ENCODE measurements at regions not wholly inside any gene's neighbourhood (a gene's known extent, or its start where the extent isn't known, plus 50 kb on each side); places are given as distances from the start of the nearest gene placed in this dataset.
"Not testable (repeated sequence)": the region's sequence is repeated elsewhere in the genome, so short reads cannot be mapped to it uniquely, and the experiment has no call there.

DNA sequence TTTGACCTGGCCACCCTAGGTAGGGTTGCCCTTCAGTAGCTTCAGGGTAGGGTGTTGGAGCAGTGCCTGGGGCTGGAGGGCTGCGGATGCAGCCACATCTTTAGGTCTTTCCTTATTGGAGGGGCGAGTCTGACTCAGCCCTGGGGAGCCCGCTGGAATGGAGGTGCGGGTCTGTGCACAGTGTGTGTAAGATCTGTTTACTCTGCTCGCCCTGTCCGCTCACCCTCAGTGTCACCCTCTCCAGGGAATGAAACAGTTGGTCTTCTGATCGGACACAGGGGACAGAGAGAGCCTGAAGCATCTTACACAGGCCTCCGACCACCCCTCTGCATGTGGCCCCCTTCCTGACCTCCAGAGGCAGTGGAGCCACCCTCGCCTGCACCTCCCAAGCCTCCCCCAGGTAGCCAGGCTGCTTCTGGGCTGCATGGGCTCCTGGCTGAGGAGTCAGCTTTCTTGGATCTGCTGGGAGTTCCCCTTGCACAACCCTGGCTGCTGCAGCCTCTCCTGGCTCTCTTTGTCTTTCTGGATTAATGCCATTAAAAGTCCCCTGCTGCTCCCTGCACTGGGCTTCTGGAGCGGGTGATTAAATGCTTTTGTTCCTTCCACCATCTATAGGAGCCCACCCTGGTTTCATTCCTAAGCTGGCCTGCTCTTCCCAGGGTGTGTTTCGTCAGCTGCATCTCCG lies 82.6 kb downstream of the ASB1 start:
- Histone ChIP-seq H3K4me3 (no peak overlapping the region), H3K9me3 (replicated peaks in 1 of 11) (peaks cover 0 to 17% (median 9%) of the 10 kb centered on the region in 11 experiments; a peak in 16 of 22 replicates), H3K4me2 (peak overlapping the region in 7 of 11 experiments; percentile 6 to 34 (median 27); a peak in 11 of 22 replicates), H3K36me3 (no peaks in the 10 kb centered on the region), H3K9ac (no peak overlapping the region), H3K27ac (no peak overlapping the region), H3K27me3 (no peaks in the 10 kb centered on the region), H3K4me1 (peaks cover 13 to 71% (median 43%) of the 10 kb centered on the region in 10 experiments), H4K20me1 (no peaks in the 10 kb centered on the region)
- TF ChIP-seq Cebpa-rat (IDR thresholded peaks at IDR 0.05) = no peak

DNA sequence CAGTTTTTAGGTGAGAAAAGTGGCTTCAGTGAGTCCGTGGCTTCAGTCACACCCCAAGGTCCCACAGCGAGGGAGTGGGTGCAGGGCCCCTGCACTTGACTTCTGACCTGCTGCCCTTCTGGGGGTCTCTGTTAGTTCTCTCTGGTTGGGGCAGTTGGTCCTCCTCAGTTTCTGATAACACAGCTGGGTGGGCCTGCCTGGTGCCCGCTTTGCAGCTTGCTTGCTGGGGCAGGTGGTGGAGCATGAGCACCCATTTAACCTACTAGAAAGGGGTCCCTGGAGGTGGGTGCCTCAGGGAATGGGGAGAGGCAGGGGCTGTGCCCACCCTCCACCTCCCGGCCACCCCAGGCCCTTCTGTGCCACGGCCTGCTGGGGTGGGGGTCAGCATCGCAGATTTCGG lies 83.2 kb downstream of the ASB1 start:
- H3K9me3 ChIP-seq (replicated peaks in 1 of 11) = peaks cover 0 to 22% (median 14%) of the 10 kb centered on the region in 11 experiments; a peak in 17 of 22 replicates
- no peaks in the 10 kb centered on the region for H3K27me3 ChIP-seq
- no peak overlapping the region for H3K4me3 ChIP-seq
- H4K20me1 ChIP-seq = no peaks in the 10 kb centered on the region
- H3K4me2 ChIP-seq = peak overlapping the region in 5 of 11 experiments; percentile 6 to 34 (median 32); a peak in 3 of 22 replicates
- H3K4me1 ChIP-seq = peaks cover 10 to 65% (median 37%) of the 10 kb centered on the region in 10 experiments
- H3K36me3 ChIP-seq = no peaks in the 10 kb centered on the region
- no peak overlapping the region for H3K27ac ChIP-seq
- TF ChIP-seq Cebpa-rat (IDR thresholded peaks at IDR 0.05) = no peak
- no peak overlapping the region for H3K9ac ChIP-seq

DNA sequence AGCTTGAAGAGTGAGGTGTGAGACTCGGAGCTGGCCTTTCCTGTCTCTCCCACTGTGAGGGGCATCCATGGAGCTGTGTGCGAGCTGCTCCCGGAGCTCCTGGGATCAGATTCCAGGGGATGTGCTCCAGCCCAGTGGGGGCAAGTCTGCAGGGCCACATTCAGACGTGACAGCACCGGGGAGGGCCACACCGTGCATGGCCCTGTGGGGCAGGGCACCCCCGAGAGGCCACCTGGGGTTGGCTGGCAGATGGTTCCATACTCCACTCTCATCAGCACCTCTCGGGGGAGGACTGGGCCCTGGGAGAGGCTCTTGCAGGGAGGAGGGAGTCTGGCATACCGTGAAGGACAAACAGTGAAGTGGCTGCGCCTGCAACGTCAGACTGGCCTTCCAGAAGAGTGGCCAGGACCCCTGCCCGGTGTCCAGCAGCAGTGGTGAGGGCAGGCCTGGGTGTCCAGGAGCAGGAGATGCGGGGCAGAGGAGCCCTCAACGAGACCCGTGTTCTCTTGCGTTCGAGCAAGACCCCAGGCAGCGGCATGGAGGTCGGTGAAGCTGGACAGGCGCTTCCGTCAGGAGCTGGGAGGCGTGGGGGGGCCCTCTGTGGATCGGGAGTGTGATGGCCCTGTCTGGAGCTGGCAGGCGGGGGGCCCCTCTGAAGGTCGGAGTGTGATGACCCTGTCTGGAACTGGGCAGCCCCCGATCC lies 84.3 kb downstream of the ASB1 start:
- Histone ChIP-seq H4K20me1 (no peaks in the 10 kb centered on the region), H3K4me1 (peaks cover 0 to 61% (median 25%) of the 10 kb centered on the region in 10 experiments; a peak in 15 of 20 replicates), H3K27me3 (no peaks in the 10 kb centered on the region), H3K9me3 (replicated peaks in 1 of 11) (peaks cover 2 to 26% (median 23%) of the 10 kb centered on the region in 11 experiments; a peak in 21 of 22 replicates), H3K4me2 (no peak overlapping the region; a peak in 1 of 22 replicates), H3K27ac (no peak overlapping the region), H3K36me3 (no peaks in the 10 kb centered on the region), H3K9ac (no peak overlapping the region), H3K4me3 (no peak overlapping the region)
- no peak for TF ChIP-seq Cebpa-rat (IDR thresholded peaks at IDR 0.05)

DNA sequence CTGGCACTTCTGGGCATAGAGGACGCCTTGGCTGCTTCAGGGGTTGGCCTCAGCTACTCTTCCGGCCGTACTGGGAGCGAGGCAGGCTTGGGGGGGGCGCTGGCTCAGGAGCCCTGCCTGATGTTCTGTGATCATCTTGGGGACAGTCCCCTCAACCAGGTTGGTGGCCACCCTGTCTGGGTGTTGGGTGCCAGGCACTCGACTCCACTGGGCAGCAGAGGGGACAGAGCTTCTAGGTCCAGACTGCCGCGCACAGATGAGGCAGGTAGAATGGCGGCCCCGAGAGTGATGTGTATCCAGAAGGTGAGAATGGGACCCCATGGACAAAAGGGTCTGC lies 84.9 kb downstream of the ASB1 start:
- Histone ChIP-seq H3K4me1 (peaks cover 0 to 61% (median 20%) of the 10 kb centered on the region in 10 experiments; a peak in 13 of 20 replicates), H3K27me3 (no peaks in the 10 kb centered on the region), H3K4me3 (no peak overlapping the region), H3K9ac (no peak overlapping the region), H3K4me2 (no peak overlapping the region), H4K20me1 (no peaks in the 10 kb centered on the region), H3K9me3 (replicated peaks in 1 of 11) (peaks cover 7 to 30% (median 28%) of the 10 kb centered on the region in 11 experiments), H3K27ac (no peak overlapping the region), H3K36me3 (no peaks in the 10 kb centered on the region)
- TF ChIP-seq Cebpa-rat (IDR thresholded peaks at IDR 0.05) = no peak

DNA sequence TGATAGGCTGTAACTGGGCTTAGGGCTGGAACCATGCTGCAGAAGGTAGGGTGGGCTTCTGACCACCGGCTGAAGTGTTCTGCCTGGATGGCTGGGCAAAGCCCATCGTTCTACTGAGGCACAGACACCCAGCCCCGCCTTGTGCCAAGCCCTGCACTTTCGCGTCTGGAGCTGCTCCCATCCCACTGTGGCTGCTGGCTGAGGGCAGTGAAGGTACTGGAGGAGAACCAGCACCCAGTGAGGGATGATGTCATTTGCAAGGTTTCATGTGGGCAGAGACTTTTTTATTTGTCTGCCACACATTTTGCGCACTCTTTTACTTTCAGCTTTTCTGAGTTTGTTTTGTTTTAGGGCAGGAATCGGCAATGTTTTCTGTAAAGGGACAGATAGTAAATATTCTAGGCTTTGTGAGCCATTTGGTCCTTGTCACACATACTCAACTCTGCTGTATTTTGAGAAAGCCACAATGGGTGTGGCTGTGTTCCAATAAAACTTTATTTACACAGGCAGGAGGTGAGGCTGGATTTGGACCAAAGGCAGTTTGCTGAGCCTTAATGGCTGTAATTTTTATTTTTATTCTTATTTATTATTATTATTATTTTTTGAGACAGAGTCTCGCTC lies 85.6 kb downstream of the ASB1 start:
- Histone ChIP-seq H4K20me1 (no peaks in the 10 kb centered on the region), H3K4me1 (peaks cover 0 to 60% (median 16%) of the 10 kb centered on the region in 10 experiments; a peak in 11 of 20 replicates), H3K4me3 (no peak overlapping the region), H3K27me3 (no peaks in the 10 kb centered on the region), H3K36me3 (peaks cover 0 to 5% (median 0%) of the 10 kb centered on the region in 11 experiments; a peak in 1 of 22 replicates), H3K27ac (no peak overlapping the region), H3K4me2 (no peak overlapping the region), H3K9me3 (replicated peaks in 1 of 11) (peaks cover 15 to 38% (median 36%) of the 10 kb centered on the region in 11 experiments), H3K9ac (no peak overlapping the region)
- no peak for TF ChIP-seq Cebpa-rat (IDR thresholded peaks at IDR 0.05)

DNA sequence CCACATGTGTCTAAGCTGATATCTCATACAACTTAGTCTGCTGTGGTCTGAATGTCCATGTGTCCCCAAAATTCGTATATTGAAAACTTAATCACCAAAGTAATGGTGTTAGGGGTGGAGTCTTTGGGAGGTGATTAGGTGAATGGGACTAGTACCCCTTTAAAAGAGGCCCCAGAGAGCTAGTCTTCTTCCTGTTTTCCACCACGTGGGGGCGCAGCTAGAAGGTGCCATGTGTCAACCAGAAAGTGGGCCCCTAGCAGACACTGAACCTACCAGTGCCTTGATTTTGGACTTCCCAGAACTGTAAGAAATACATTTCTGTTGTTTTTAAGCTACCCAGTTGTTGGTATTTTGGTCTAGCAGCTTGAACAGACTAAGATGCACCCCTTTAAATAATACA lies 86.6 kb downstream of the ASB1 start:
- Histone ChIP-seq H3K36me3 (peaks cover 0 to 8% (median 0%) of the 10 kb centered on the region in 11 experiments; a peak in 2 of 22 replicates), H3K4me2 (no peak overlapping the region), H3K9me3 (replicated peaks in 1 of 11) (peaks cover 25 to 48% (median 45%) of the 10 kb centered on the region in 11 experiments), H3K4me3 (no peak overlapping the region), H3K27me3 (no peaks in the 10 kb centered on the region), H4K20me1 (no peaks in the 10 kb centered on the region), H3K9ac (no peak overlapping the region), H3K27ac (no peak overlapping the region), H3K4me1 (peaks cover 0 to 52% (median 13%) of the 10 kb centered on the region in 10 experiments; a peak in 10 of 20 replicates)
- no peak for TF ChIP-seq Cebpa-rat (IDR thresholded peaks at IDR 0.05)

DNA sequence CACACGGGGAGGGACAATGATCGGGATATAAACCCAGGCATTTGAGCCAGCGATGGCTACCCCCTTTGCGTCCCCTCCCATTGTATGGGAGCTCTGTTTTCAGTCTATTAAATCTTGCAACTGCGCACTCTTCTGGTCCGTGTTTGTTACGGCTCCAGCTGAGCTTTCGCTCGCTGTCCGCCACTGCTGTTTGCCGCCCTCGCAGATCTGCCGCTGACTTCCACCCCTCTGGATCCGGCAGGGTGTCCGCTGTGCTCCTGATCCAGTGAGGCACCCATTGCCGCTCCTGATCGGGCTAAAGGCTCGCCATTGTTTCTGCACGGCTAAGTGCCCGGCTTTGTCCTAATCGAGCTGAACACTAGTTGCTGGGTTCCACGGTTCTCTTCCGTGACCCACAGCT lies 87.3 kb downstream of the ASB1 start:
- H3K9me3 ChIP-seq (replicated peaks in 1 of 11) = peaks cover 32 to 55% (median 52%) of the 10 kb centered on the region in 11 experiments
- peaks cover 0 to 14% (median 0%) of the 10 kb centered on the region in 11 experiments; a peak in 3 of 22 replicates for H3K36me3 ChIP-seq
- H4K20me1 ChIP-seq, H3K4me2 ChIP-seq, H3K4me3 ChIP-seq, H3K9ac ChIP-seq, H3K27me3 ChIP-seq, H3K27ac ChIP-seq: not testable (repeated sequence)
- H3K4me1 ChIP-seq = peaks cover 0 to 45% (median 7%) of the 10 kb centered on the region in 10 experiments; a peak in 10 of 20 replicates

DNA sequence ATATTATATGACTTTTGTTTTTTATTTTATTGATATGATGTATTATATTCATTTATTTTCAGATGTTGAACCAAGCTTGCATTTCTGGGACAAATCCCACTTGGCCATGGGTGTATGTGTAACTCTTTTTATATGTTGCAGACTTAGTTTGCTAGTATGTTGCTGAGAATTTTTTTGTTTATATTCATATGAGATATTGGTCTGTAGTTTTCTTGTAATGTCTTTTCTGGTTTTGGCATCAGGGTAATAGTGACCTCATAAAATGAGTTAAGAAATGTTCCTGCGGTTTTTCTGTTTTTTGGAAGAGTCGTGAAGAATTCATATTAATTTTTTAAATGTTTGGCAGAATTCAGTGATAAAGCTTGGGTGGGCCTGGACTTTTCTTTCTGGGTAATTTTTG lies 88.7 kb downstream of the ASB1 start:
- no peak for TF ChIP-seq Cebpa-rat (IDR thresholded peaks at IDR 0.05)
- Histone ChIP-seq H3K9me3 (replicated peaks in 1 of 11) (peaks cover 45 to 68% (median 61%) of the 10 kb centered on the region in 11 experiments), H3K4me2 (peak overlapping the region in 1 of 11 experiments; percentile 14; a peak in 1 of 22 replicates)

DNA sequence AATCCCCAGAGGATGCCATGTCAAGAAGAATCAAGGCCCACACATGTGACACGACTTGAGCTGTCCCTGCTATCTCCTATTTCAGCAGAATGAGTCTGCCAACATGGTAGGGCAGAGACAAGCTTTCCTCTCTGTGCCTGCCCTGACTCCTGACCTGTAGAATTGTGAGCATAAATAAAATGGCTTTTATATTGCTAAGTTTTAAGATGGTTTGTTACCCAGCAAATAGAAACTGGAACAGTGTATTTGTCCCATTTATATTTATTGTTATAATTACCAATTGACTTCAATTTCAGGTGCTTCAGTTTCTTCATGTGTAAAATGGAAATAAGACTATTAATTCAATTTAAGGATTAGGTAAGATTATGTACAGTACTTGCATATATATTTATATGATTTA lies 90.5 kb downstream of the ASB1 start:
- Histone ChIP-seq H4K20me1 (no peaks in the 10 kb centered on the region), H3K36me3 (peaks cover 0 to 14% (median 0%) of the 10 kb centered on the region in 11 experiments; a peak in 3 of 22 replicates), H3K9me3 (replicated peaks in 1 of 11) (peaks cover 48 to 81% (median 67%) of the 10 kb centered on the region in 11 experiments), H3K4me2 (no peak overlapping the region), H3K4me3 (peak overlapping the region in 3 of 10 experiments; percentile 0 to 18 (median 11); a peak in 4 of 20 replicates), H3K27ac (no peak overlapping the region), H3K9ac (no peak overlapping the region), H3K27me3 (no peaks in the 10 kb centered on the region), H3K4me1 (peaks cover 0 to 29% (median 5%) of the 10 kb centered on the region in 10 experiments; a peak in 10 of 20 replicates)
- no peak for TF ChIP-seq Cebpa-rat (IDR thresholded peaks at IDR 0.05)

More for the DNA sequence above, 88.7 kb downstream of the ASB1 start:
- Histone ChIP-seq H3K27ac (no peak overlapping the region), H3K9ac (no peak overlapping the region), H3K4me1 (peaks cover 0 to 35% (median 2%) of the 10 kb centered on the region in 10 experiments; a peak in 8 of 20 replicates), H4K20me1 (no peaks in the 10 kb centered on the region), H3K27me3 (no peaks in the 10 kb centered on the region), H3K36me3 (peaks cover 0 to 14% (median 0%) of the 10 kb centered on the region in 11 experiments; a peak in 3 of 22 replicates), H3K4me3 (no peak overlapping the region)

Measured in BLaER1 treated with 17β-estradiol and CSF1 and Interleukin-3, amounts not matched to agents 10 nM and 100 nM (cell line).